GM19455 (cell line): ENCODE measurements at regions not wholly inside any gene's neighbourhood (a gene's known extent, or its start where the extent isn't known, plus 50 kb on each side); places are given as distances from the start of the nearest gene placed in this dataset.
"Not testable (repeated sequence)": the region's sequence is repeated elsewhere in the genome, so short reads cannot be mapped to it uniquely, and the experiment has no call there.

Source experiments
- ATAC-seq: cut with Tn5 transposase; IDR thresholded peaks from one replicate; pipeline ENCODE4 v1.9.1; 2021; ENCODE audit not compliant: unreplicated experiment

GRCh38 chr4:84031401-84031800, 467.7 kb downstream of the NKX6-1 start:
- no peak for ATAC-seq

GRCh38 chr4:84028340-84028739, 470.8 kb downstream of the NKX6-1 start:
- no peak for ATAC-seq

GRCh38 chr4:84024405-84024804, 474.7 kb downstream of the NKX6-1 start:
- ATAC-seq: no peak

GRCh38 chr4:84022564-84022963, 476.5 kb downstream of the NKX6-1 start:
- ATAC-seq: no peak

GRCh38 chr4:84019626-84020025, 479.5 kb downstream of the NKX6-1 start:
- no peak for ATAC-seq

GRCh38 chr4:84003046-84003445, 467.1 kb downstream of the GPAT3 start:
- ATAC-seq: no peak

GRCh38 chr4:84001876-84002569, 466.1 kb downstream of the GPAT3 start:
- ATAC-seq: no peak

GRCh38 chr4:83996254-83996653, 460.3 kb downstream of the GPAT3 start:
- no peak for ATAC-seq

GRCh38 chr4:83993774-83994173, 457.9 kb downstream of the GPAT3 start:
- no peak for ATAC-seq

- no peak for ATAC-seq
These were observed 453.9 kb downstream of the GPAT3 start for GRCh38 chr4:83989835-83990234.

- no peak for ATAC-seq
These were observed 445.2 kb downstream of the GPAT3 start for GRCh38 chr4:83981156-83981555.

- no peak for ATAC-seq
These were observed 443.9 kb downstream of the GPAT3 start for GRCh38 chr4:83979773-83980172.

GRCh38 chr4:83974111-83974780, 438.3 kb downstream of the GPAT3 start:
- ATAC-seq: no peak

GRCh38 chr4:83964996-83965541, 429.2 kb downstream of the GPAT3 start:
- ATAC-seq: no peak

GRCh38 chr4:83962492-83962891, 426.6 kb downstream of the GPAT3 start:
- no peak for ATAC-seq

- ATAC-seq: no peak
These were observed 425.7 kb downstream of the GPAT3 start for GRCh38 chr4:83961575-83961974.

- no peak for ATAC-seq
These were observed 423.3 kb downstream of the GPAT3 start for GRCh38 chr4:83959160-83959559.

- no peak for ATAC-seq
These were observed 411.9 kb downstream of the GPAT3 start for GRCh38 chr4:83947830-83948193.

- no peak for ATAC-seq
These were observed 411.4 kb downstream of the GPAT3 start for GRCh38 chr4:83947125-83947829.

- ATAC-seq: not testable (repeated sequence)
These were observed 407.8 kb downstream of the GPAT3 start for GRCh38 chr4:83943691-83944090.

- no peak for ATAC-seq
These were observed 397.0 kb downstream of the GPAT3 start for GRCh38 chr4:83932750-83933391.
